ENCODE measurements at regions not wholly inside any gene's neighbourhood (a gene's known extent, or its start where the extent isn't known, plus 50 kb on each side); places are given as distances from the start of the nearest gene placed in this dataset.
"Not testable (repeated sequence)": the region's sequence is repeated elsewhere in the genome, so short reads cannot be mapped to it uniquely, and the experiment has no call there.

DNA sequence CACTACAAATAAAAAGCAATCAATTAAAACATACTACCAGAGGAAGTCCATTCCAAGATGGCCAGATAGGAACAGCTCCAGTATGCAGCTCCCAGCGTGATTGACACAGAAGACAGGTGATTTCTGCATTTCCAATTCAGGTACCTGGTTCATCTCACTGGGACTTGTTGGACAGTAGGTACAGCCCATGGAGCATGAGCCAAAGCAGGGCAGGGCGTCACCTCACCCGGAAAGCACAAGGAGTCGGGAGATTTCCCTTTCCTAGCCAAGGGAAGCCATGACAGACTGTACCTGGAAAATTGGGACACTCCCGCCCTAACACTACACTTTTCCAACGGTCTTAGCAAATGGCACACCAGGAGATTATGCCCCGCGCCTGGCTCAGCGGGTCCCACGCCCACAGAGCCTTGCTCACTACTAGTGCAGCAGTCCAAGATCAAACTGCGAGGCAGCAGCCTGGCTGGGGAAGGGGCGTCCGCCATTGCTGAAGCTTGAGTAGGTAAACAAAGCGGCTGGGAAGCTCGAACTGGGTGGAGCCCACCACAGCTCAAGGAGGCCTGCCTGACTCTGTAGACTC lies 106.0 kb downstream of the BUD13 start:
- not testable (repeated sequence) for DNase-seq

DNA sequence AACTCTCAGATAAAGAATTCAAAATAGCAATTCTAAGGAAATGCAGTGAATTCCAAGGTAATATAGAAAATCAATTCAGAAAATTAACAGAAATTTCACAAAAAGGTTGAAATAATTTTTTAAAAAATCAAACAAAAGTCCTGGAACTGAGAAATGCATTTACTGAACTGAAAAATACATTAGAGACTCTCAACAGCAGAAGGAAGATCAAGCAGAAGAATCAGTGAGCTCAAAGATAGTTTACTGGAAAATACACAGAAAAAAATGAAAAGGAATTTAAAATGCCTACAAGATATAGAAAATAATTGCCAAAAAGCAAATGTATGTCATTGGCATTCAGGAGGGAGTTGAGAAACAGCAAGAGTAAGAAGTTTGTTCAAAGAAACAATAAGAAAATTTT lies 107.3 kb downstream of the BUD13 start:
- DNase-seq = no peak

DNA sequence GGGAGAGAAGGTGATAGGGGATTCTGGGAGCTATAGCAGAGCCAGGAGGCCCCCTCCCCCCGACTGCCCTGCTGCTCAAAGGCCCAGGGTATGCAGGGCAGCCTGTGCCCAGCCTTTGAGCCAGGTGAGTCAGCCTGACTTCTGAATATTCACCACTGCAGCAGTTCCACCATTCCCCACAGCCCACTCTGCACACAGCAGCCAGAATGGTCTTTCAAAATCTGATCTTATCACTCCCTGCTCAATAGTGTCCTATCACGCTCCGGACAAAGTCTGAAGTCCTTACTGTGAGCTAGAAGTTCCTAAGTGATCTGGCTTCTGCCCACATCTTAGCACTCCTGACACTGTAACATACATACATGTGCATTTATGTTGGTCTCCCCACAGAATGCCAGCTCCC lies 111.7 kb downstream of the BUD13 start:
- DNase-seq = no peak

DNA sequence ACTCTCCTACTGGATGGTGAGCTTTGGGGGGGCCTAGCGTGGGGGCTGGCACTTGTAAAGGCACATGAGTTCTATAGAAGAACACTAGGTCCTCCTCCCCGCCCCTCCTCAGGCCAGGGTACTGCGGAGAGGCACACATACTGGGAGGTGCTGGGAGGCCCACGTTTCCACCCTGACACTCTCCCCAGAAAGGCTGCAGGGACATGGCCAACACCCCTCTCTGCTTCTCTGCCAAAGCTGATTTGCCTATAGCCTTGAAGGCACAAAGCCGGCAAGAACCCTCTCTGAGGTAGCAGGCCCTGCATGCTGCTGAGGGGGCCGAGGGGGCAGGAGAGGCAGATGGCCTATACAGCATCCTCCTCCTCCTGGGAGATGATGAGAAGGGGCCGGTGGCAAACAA lies 112.8 kb downstream of the BUD13 start:
- no peak for DNase-seq

DNA sequence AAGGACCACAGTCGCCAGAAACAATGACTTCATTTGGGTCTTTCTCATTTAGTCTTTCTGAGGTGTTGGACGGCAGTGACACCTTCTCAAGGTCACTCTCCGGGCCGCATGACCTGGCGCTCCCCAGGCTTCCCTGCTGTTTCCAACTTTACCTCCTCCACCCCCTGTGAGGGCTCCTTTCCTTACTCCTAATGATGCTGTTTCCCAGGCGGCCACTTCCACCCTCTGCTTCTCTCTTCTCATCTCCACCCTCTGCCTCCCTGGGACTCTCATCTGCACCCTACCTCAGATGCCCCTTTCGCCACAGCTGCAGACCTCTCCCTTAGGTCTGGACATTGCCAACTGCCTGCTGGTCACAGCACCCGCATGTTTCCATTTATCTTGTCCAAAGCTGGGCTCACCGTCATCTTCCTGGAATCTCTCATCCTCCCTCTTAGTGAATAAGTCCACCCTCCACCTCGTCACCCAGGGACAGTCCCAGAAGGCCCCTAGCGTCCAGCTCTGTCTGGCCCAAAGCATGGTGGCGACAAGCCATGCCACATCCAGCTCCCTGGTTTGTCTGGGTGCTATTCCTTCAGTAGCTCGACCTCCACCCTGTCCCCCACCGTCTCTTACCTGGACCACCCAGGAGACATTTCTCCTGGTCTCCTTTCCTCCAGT lies 113.8 kb downstream of the BUD13 start:
- DNase-seq = no peak

DNA sequence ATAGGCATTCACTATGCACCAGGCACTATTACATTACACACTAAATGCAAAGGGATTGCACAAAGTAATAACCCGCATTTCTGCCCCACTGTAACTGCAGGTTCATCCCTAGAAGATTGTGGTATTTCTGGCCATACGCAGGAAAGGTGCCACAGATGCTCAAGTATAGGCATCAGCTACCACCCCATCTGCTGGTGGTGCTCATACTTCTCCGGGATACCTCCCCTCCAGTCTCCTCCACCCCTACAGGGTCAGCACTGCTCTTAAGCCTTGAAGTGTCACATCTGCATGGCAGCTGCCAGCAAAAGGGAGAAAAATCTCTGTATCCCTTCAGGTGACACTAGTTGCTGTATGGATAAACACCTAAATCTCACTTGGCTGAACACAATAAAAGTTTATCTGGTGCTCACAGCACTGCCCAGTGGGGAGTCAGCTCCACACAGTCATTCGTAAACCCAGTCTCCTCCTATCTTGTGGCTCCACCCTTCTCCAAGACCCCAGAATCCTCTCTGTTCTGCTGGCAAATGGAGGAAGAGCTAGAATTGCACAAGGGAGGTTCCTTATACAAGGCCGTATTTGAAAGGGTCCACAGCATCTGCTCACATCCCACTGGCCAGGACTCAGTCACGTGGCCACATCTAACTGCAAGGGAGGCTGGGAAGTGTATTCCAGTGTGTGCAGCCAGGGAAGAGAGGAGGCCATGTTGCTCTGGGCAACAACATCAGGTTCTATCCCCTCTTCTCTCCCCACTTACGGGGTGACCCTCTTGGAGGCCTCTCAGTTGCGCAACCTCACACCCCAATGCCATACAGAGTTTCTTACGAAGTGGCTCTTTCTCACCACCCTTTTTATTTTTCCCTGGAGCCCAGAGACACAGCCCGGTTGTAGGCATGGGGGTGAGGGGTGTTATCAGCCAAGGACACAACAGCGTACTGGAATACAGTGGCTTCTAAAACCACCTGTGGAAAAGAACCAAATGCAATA lies 114.7 kb downstream of the BUD13 start:
- DNase-seq = no peak

DNA sequence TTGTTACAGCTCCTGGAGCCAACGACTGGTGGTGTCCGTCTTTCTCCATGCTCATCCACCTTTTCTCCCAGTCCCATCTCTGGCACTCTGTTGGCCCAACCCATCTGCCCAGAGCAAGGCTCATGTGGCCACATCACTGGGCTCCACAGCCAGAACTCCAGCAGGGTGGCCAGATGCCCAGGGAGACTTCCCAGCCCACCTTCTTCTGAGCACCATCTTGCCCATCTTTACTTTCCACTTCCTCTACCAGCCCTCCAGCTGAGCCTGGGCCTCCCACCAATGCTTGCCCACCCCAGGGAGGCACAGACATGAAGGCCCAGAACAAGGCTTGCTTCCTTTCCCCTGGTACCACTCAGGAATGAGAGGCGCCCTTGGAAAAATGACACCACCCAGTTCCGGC lies 116.8 kb downstream of the BUD13 start:
- no peak for DNase-seq

DNA sequence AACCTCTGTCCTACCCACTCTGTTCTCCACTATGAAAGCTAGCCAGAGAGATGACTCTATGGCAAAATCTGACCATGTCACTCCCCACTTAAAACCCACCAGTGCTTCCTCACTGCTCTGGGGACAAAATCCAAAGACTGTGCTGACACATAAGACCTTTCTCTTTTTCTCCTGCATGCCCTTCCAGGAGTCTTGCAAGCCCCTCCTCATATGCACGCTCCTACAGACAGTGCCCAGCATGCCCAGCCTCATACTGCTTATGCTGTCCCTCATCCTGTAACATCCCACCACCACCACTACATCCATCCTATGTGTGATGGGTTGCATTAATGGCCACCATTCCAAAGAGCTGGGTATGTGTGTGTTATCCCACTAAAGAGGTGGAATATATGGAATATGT lies 118.3 kb downstream of the BUD13 start:
- no peak for DNase-seq

DNA sequence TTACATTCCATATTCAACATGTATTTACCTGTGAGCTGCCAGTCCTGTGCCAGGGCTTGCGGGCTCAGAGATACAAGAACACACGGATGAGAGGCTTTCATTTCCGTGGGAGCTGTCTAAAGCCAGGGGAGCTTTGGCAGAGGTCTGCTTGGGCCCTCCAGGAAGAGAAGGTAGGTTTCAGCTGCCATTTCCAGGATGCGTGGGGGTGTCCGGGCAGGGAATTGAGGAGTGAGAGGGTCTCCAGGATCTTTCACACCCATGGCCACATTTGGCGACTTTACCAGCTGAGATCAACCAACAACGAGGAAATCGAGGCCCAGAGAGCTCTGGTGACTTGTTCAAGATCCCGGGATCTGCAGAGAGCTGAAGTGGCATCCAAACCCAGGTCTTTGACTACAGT lies 119.6 kb downstream of the BUD13 start:
- no peak for DNase-seq

DNA sequence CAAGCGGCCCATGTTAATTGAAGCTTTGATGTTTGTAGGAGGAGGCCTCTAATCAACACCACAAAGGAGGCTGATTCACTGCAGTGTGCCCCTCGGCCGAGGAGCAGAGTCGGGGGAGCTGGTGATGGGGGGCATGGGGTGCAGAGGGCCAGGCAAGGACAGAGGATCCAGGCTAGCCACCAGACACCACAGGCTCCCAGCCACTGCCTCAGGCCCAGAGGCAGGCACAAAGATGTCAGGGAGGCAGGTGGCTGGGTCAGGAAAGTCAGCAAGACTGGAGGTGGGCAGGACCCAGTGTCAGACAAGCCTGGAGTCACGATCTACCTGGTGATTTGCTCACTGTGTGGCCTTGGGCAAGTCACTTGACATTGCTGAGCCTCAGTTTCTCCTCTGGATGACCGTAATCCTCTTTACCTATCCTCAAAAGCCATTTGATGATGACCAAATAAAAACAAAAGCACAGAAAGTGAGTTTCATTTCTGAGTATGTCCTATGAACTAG lies 121.0 kb downstream of the BUD13 start:
- no peak for DNase-seq

DNA sequence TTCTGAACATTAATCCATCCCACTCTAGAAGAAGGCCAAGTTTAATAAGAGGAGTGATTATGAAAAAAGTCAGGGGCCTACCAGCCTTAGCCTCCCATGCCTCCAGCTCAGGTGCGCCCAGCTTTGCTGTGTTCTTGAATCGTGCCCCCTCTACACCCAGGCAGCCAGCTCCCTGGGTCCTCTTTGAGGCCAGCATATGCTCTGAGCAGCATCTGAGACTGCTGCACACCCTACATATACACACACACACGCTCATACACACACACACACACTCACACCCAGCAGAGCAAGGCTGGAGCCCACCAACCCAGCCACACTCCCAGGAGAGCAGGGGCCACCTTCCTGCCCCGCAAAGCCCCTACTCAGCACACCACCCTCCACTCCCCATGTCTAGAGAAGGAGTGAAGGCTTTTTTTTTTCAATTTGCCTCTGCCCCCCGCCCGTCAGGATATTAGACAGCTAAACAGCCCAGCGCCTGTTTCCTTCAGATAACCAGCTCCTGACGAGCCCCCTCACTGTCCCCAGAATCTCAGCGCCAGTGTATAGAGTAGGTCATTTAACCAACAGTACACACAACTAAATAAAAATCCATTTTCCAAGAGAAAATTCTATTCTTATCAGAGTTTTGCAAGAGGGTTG lies 121.6 kb downstream of the BUD13 start:
- DNase-seq = no peak

DNA sequence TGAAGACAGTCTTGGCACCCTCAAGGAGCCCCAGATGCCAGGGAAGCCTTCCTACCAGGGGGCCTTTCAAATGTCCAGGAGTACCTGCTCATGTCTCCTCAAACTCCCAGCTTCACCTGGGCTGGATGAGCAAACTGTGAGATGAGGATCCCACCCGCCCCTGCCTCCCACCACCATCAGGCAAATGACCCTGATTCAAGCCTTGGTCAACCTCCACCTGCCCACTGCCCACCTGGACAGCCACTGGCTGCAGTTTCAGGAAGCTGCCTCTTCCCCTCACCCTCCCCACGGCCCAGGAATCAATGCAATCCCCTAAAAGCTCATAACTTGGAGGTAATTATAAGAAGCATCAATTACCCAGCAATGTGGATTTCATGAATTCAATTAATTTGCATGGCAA lies 122.7 kb downstream of the BUD13 start:
- DNase-seq = no peak

DNA sequence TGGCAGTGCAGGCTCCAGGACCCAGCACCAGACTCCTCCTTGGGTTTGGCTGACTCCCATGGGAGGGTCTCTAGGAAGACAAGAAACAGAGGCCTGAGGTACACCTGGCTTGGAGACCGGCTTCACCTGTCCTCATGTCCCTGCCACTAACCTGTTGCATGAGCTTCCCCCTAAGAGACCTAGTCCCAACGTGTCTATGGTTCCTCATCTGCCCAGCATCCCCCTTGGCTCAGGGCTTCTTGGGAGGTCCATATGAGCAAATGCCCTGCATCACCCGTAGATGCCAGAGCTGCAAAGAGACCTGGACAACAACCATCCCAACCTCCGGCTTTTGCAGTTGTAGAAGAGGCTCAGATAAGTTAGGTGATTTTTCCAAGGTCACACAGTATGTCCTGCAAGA lies 123.5 kb downstream of the BUD13 start:
- DNase-seq = no peak

DNA sequence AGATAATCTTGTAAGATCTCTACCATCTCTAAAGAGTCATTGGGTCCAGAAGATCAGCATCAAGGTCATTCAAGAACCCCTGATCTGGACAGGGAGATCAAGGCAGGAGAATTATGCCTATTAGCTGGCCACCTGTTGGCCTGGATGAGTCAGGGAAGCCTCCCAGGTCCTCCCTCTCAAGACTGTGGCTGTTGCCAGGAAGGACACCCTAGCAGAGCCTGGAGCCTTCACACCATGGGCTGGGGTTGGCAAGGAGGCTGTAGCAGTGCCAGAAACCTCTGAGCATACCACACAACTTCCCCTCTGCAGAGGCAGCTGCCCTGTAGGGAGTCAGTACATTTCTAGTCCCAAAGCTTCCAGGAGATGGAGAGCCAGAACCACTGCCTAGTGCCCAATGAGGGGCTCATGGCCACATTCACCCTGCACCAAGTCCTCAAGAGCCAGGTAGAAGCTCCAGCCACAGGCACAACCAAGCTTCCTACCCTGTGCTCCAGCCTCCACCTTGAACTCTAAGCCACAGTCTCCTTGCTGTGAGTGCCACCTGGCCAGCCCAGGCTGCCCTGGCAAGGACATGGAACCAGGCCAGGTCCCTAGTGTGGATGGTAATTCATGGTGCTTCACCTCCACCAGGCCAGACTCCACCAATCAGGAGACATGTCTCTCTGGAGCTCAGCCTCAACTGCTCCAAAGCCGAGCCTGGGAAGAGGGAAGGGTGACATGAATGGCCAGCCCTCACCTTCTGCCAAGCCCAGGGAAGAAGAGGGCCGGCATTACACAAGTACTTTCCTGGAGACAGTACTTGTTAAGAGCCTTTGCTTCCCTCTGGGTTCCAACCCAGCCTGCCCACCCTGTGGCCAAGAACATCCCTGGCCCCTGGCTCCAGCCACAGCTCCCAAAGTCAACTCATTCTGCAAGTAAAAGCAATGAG lies 124.3 kb downstream of the BUD13 start:
- DNase-seq = no peak

DNA sequence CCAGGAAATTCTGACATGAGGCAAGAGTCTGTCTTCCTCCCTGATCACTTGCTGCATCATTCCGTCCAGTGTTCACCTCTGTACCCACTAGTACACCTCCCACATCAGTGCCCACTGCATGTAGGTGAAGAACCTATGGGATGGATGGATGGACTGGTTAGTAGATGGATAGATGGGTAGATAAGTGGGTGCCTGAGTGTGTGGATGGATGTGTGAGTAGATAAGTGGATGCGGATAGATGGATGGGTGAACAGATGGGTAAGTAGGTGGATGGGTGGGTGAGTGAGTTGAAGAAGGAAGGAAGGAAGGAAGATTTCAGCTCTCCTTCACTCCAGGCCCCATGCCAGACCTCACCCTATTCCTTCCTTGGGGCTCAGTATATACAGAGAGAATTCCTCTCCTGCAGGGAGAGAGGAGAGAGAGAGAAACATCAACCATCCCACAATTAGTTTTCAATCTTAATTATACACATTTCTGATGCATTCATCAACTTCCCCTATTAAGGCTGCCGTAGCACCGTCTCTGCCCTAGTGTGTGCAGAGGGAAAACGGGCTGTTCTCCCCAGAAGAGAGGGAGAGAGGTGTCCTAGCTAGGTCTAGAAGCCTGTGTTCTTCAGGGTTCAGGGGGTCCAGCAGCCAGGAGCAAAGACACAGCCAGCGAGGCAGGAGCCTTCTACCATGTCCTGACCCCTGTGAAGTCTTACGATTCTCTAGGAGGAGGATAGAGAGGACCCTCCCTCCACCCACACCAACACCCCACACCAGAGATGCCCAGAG lies 125.3 kb downstream of the BUD13 start:
- no peak for DNase-seq

DNA sequence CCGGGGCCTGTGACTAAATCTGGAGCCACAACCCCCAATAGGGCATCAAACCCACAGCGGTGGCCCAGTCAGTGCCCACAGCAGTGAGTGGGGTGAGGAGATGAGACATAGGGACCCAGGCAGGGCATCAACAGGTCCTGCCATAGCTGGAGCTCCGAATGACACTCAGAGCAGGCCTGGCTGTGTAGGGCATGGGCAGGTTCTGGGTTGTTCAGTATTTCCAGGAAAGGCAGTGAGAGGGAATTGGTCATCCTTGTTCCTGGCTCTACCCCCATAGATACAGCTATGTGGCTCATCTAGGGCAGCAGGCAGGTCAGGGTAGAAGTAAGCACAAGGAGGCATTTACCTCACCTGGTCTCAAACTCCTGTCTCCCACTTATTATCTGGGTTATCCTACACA lies 126.6 kb downstream of the BUD13 start:
- DNase-seq = no peak

DNA sequence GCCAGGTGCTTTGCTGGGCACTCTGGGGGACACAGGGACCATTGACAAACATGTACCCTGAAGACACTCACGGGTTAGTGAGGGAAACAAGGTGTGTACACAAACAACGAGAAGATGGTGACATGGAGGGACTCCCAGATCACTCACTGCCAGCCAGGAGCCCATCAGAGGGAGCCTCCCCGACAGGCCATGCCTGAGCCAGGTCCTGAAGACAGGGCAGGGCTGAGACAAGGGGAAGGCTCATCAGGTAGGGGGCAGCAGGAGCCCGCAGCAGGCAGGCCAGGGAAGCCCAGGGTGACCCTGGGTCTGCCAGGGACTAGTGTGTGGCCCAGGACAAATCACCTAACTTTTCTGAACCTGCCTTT lies 127.9 kb downstream of the BUD13 start:
- DNase-seq = no peak

DNA sequence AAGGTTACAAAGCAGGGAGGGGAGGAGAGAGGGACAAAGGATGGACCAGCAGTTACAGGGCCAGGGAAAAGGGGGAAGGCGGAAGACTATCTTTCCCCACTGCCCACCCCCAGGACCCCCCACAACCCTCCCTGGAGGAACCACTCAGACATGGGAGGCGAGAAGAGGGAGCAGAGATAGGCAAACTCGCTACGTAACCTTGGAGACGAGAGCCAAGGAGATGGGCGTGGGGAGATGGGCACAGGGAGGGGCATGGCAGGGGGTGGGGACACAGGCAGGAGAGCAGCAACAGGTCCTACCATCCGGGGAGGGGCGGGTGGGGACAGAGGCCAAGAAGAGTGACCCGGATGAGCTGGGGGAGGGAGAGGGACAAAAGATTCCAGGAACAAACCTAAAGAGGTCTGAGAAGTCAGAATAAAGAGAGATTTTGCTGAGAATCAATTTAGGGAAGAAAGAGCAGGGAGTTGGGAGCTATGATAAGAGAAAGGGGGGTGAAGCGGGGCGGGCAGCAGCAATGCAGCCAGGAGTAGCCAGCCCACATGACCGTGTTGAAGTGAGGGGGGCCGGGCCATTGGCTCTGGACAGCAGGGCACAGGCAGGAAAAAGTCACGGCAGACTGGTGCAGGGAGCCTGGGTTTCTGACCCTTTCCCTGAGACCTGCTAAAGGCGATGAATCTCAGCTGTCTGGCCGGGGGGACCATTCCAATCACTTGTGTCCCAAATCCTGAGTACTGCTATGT lies 128.4 kb downstream of the BUD13 start:
- no peak for DNase-seq

DNA sequence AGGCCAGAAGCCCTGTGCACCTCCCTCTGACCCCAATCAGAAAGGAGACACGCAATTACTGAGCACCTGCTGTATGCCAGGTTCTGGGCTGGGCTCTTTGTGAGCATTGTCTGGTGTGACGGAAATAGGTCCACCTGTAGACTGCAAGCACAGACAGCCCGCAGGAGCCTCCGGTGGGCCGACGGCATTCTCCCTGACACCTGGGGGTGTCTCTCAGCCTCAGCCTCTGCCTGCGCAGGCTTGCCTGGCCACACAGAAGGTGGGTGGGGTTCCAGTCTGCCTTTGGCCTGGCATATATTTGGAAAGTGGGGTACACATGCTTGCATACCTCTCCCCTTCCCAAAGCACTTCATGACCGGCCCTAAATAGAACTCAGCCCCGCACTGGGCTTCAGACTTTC lies 129.3 kb downstream of the BUD13 start:
- DNase-seq = no peak

DNA sequence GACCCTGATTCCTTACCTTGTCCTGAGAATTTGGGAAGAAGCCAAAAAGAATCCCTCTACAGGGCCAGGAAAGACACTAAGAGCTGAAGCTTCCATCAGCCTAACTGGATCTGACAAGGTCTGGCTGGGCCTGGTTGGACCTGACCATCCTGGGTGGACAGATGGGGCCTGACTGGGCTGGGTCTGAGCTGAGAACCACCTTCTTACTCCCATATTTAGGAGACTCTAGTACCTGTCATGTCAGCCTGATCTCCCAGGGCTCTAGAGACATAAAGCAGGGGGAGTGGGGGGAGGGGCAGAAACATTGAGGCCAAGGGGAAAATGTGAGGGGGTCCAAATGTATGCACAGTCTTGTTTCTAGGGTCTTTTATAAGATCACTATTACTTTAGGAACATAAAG lies 129.9 kb downstream of the BUD13 start:
- DNase-seq = no peak

DNA sequence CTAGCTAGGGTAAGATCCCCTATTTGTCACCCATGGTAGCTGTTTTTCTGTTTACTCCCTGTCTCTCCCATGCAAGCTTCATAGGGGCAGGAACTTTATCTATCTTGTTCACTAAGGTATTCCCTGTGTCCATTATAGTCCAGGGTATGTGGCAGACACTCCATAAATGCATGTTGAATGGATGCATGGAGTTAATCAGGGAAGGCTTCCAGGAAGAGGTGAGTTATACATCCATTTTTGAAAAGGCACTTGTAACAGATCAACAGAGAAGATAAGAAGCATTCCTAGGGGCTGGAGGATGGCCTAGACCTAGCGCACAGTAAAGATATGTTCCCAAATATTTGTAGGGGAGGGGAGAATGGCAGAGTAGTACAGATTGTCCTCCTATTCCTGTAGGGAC lies 130.3 kb downstream of the BUD13 start:
- no peak for DNase-seq
